AG04450 (cell line): ENCODE measurements at regions not wholly inside any gene's neighbourhood (a gene's known extent, or its start where the extent isn't known, plus 50 kb on each side); places are given as distances from the start of the nearest gene placed in this dataset.

ENCODE experiments used
- CTCF ChIA-PET: fragments of 300-600, 350-600 bp; formaldehyde crosslinking; extraction: SDS; loops from one replicate; lab custom pipeline; 2022; ENCODE audit warnings: antibody characterized with exemption, inconsistent platforms; lab: Charles Lee
- POLR2A ChIA-PET: fragments of 350-600 bp; formaldehyde crosslinking; extraction: SDS; loops from one replicate; lab custom pipeline; 2021; ENCODE audit warnings: antibody characterized with exemption, inconsistent platforms; lab: Yijun Ruan, JAX
- DNase-seq: peaks from one replicate; pipeline ENCODE4 v3.0.0-alpha.2; 2011; ENCODE audit warnings: low read depth, low spot score
- H3K27ac ChIP-seq: one replicate; pipeline ENCODE4 v1.5.1; 2012; ENCODE audit warnings: low read depth, low read length, control low read depth
- H3K27me3 ChIP-seq: one replicate; pipeline ENCODE4 v1.6.0; 2012; ENCODE audit warnings: low read length; ENCODE audit not compliant: control insufficient read depth, insufficient read depth
- H3K4me3 ChIP-seq: 2 replicates; pipeline ENCODE4 v1.5.1; 2011; ENCODE audit warnings: mild to moderate bottlenecking, low read depth, low read length, control low read depth
- H3K9me3 ChIP-seq: 2 replicates; pipeline ENCODE4 v1.5.1; 2012; ENCODE audit warnings: low read length; ENCODE audit not compliant: control insufficient read depth, insufficient read depth
- TF ChIP-seq, protein P1 (sequence below): IDR thresholded peaks from 2 replicates; pipeline ENCODE4 v1.5.1; 2011; ENCODE audit warnings: low read depth, low read length, control low read depth, inconsistent platforms

DNA sequence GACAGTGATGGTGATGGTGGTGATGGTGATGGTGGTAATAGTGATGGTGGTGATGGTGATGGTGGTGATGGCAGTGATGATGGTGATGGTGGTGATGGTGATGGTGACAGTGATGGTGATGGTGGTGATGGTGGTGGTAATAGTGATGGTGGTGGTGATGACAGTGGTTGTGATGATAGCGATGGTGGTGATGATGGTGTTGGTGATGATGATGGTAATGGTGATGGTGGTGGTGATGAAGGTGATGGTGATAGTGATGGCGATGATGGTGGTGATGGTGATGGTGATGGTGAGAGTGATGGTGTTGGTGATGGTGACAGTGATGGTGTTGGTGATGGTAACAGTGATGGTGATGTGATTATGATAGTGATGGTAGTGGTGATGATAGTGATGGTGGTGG, 94.3 kb downstream of the ASB1 start:
- peaks cover 22% of the 10 kb centered on the region for H3K27me3 ChIP-seq
- H3K4me3 ChIP-seq, result no peak overlapping the region
- POLR2A ChIA-PET, result no interaction called here
- CTCF ChIA-PET, result no interaction called here
- peaks cover 18% of the 10 kb centered on the region for H3K9me3 ChIP-seq
- DNase-seq, result no peak
- TF ChIP-seq, protein P1, sequence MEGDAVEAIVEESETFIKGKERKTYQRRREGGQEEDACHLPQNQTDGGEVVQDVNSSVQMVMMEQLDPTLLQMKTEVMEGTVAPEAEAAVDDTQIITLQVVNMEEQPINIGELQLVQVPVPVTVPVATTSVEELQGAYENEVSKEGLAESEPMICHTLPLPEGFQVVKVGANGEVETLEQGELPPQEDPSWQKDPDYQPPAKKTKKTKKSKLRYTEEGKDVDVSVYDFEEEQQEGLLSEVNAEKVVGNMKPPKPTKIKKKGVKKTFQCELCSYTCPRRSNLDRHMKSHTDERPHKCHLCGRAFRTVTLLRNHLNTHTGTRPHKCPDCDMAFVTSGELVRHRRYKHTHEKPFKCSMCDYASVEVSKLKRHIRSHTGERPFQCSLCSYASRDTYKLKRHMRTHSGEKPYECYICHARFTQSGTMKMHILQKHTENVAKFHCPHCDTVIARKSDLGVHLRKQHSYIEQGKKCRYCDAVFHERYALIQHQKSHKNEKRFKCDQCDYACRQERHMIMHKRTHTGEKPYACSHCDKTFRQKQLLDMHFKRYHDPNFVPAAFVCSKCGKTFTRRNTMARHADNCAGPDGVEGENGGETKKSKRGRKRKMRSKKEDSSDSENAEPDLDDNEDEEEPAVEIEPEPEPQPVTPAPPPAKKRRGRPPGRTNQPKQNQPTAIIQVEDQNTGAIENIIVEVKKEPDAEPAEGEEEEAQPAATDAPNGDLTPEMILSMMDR, result no peak
- no peak overlapping the region for H3K27ac ChIP-seq

DNA sequence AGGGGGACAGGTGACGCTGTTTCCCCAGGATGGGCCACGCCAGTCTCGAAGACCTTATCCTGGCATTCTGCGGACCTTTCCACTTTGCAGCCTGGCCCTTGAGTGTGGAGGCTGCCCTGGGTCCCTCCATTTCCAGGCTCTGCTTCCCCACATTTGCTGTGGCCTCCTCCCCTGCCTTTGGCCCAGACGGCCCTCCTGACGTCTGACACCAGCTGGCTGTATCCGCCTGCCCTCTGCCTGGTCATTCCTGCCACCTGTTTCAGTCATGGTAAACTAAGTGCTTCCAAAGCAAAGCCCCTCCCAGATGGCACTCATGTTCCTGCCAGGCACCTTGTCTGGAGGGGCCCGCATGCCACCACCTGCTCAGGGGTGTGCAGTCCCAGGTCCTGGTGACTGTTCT, 95.1 kb downstream of the ASB1 start:
- ChIA-PET CTCF (no interaction called here), POLR2A (no interaction called here)
- peaks cover 15% of the 10 kb centered on the region for H3K9me3 ChIP-seq
- DNase-seq, result no peak
- no peak overlapping the region for H3K4me3 ChIP-seq
- H3K27me3 ChIP-seq, result peaks cover 22% of the 10 kb centered on the region
- TF ChIP-seq, protein P1, result no peak
- no peak overlapping the region for H3K27ac ChIP-seq

DNA sequence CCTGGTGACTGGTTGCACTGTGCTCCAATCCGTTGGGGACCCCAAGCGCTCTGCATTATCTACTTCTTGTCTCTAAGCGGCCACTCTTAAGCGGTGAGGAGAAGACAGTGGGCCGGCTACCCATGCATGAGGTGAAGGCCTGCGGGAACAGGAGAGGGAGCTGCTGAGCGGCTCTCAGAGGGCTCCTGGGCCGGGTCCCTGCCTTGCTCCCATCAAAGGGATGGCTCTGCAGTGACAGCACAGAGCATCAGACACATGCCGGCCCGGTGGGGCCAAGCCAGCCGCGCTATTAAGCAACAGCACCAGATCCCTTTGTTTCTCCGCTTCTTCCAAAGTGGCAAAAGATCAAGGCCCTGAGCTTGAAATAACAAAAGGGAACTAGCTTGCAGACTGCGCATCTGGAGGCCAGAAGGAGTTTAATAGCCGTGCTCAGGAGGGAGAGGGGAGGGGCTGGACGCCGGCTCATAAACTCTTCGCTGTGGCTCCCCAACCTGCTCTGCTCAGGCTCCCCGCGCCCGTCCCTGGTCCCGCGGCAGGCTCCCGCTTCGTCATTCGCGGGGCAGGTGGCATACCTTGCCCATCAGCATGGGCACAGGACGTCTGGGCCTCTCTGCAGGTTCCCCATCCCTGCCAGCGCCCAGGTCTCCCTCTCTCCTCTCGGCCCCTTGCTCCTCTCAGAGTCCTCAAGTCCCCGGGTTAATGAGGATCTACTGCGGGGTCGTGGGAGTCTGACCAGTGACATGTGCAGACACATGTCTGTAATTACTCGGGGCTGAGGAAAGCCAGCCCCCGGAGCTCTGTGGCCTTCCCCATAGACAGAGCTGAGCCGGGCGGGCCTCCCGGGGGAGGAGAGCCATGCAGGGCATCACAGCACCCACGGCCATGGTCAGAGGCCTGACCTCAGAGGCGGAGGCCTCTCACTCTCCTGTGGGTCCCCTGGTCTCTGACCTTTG, 96.7 kb downstream of the ASB1 start:
- peaks cover 6% of the 10 kb centered on the region; the same call in 1 of the 2 replicates for H3K9me3 ChIP-seq
- peaks cover 22% of the 10 kb centered on the region for H3K27me3 ChIP-seq
- H3K27ac ChIP-seq, result no peak overlapping the region
- H3K4me3 ChIP-seq, result no peak overlapping the region
- ChIA-PET CTCF (interaction anchor here (0.8 to 1.4 kb wide), 3 partner anchors 10 to 262 kb away, joined by 3 to 6 read pairs (median 4); no protein-coding TSS in a partner anchor), POLR2A (no interaction called here)
- peak; percentile 10 for DNase-seq
- TF ChIP-seq, protein P1, result peak; percentile 32

DNA sequence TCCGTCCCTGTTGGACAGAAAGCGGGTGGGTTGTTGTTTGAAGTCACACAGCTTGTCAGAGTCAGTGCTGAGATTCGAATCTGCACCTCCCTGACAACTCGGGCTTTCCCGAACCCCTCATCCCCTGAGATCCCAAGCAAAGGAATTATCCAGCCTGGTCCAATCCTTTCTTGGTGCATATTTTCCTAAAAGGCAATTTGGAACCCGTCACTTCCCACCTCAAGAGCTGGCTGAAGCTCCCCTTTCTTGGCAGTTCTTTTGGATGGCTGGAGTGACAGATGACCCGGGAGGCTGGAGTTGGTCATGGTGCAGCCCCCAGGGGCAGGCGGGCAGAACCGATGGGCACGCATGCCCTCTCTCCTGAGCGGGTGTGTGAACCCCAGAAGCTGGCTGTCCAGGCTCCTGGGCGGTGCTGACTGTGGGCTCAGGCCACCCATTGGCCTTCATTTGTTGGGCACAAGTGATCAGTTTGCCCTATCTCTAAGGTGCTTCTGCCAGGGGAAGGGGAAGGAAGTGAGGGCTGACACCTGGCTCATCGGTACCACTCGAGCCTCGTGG, 97.8 kb downstream of the ASB1 start:
- Histone ChIP-seq H3K4me3 (no peak overlapping the region), H3K27me3 (peaks cover 26% of the 10 kb centered on the region), H3K9me3 (peaks cover under 1% of the 10 kb centered on the region; the same call in 1 of the 2 replicates), H3K27ac (no peak overlapping the region)
- CTCF ChIA-PET, result interaction anchor here (1.4 kb wide), 1 partner anchor 261 kb away, joined by 6 read pairs; no protein-coding TSS in a partner anchor
- TF ChIP-seq, protein P1, result no peak
- POLR2A ChIA-PET, result no interaction called here
- DNase-seq, result no peak

DNA sequence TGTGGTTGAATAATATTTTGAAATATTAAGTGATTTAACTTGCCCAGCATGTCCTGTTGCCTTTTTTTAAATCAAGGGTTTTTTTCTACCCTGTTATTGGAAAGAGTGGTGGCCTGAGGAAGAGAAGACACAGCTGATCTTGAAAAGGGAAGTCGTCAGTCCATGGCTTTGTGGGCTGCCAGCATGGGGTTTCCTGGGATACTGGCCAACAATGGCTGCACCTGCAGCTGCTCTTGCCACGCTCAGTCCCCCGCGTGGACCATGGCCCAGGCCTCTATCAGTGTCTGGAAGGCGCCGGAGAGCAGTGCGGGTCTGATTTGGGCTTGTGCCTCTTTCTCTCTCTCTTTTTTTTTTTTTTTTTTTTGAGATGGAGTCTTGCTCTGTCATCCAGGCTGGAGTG, 99.3 kb downstream of the ASB1 start:
- ChIA-PET POLR2A (no interaction called here), CTCF (interaction anchor here (0.7 kb wide), 1 partner anchor 155 kb away, joined by 3 read pairs; no protein-coding TSS in a partner anchor)
- no peak for DNase-seq
- H3K9me3 ChIP-seq, result no peaks in the 10 kb centered on the region; the same call in 1 of the 2 replicates
- H3K27ac ChIP-seq, result no peak overlapping the region
- peaks cover 26% of the 10 kb centered on the region for H3K27me3 ChIP-seq
- TF ChIP-seq, protein P1, result no peak
- H3K4me3 ChIP-seq, result no peak overlapping the region
